Calu3 (cell line): ENCODE measurements at regions not wholly inside any gene's neighbourhood (a gene's known extent, or its start where the extent isn't known, plus 50 kb on each side); places are given as distances from the start of the nearest gene placed in this dataset.
A peak's percentile ranks its signal among the peaks of the same experiment; 100 is the strongest.

ENCODE experiments used
- BruUV-seq: library from RNA; stranded (reverse); fragments of 400-500 nt; replicated peaks from 2 replicates; lab custom pipeline; 2021; lab: Mats Ljungman, UMichigan
- CTCF ChIA-PET: fragments of 300-600 bp; sonication (Branson Sonifier 250); formaldehyde crosslinking; loops from one replicate; lab custom pipeline; 2022; ENCODE audit warnings: antibody characterized with exemption; lab: Charles Lee
- DNase-seq: peaks from one replicate; pipeline ENCODE4 v3.0.0; 2022
- H3K27ac Mint-ChIP-seq: one replicate; pipeline ENCODE4 v1.8.0; 2022; ENCODE audit warnings: mixed read lengths; ENCODE audit not compliant: unreplicated experiment
- H3K27me3 Mint-ChIP-seq: one replicate; pipeline ENCODE4 v1.8.0; 2022; ENCODE audit warnings: mixed read lengths; ENCODE audit not compliant: unreplicated experiment
- H3K36me3 Mint-ChIP-seq: one replicate; pipeline ENCODE4 v1.8.0; 2022; ENCODE audit warnings: mild to moderate bottlenecking, moderate library complexity, mixed read lengths; ENCODE audit not compliant: insufficient read depth, unreplicated experiment
- H3K4me1 Mint-ChIP-seq: one replicate; pipeline ENCODE4 v1.8.0; 2022; ENCODE audit warnings: mild to moderate bottlenecking, low read depth, mixed read lengths; ENCODE audit not compliant: unreplicated experiment
- H3K4me3 Mint-ChIP-seq: one replicate; pipeline ENCODE4 v1.8.0; 2022; ENCODE audit warnings: mild to moderate bottlenecking, low read depth, moderate library complexity, mixed read lengths; ENCODE audit not compliant: unreplicated experiment
- H3K9me3 Mint-ChIP-seq: one replicate; pipeline ENCODE4 v1.8.0; 2022; ENCODE audit warnings: low read depth, mixed read lengths; ENCODE audit not compliant: unreplicated experiment
- CTCF ChIP-seq: fragments of 200-600 bp; IDR thresholded peaks from one replicate; pipeline ENCODE4 v1.8.0; 2022; ENCODE audit warnings: antibody characterized with exemption; ENCODE audit not compliant: unreplicated experiment
- intact Hi-C: fragments of 100-400 bp; cut with micrococcal nuclease; formaldehyde crosslinking; loops from one replicate; pipeline ENCODE4 v1.10.0; 2022; ENCODE audit not compliant: unreplicated experiment

- H3K27me3 Mint-ChIP-seq, result no peaks in the 10 kb centered on the region
Measured at GRCh38 chr1:66444438-66445265, 89.3 kb upstream of the SGIP1 start.

GRCh38 chr1:66445492-66446181 lies 88.3 kb upstream of the SGIP1 start:
- H3K36me3 Mint-ChIP-seq, result no peaks in the 10 kb centered on the region
- H3K27ac Mint-ChIP-seq, result no peak overlapping the region
- H3K4me3 Mint-ChIP-seq, result no peak overlapping the region
- DNase-seq, result no peak
- no peak for TF ChIP-seq CTCF
- CTCF ChIA-PET, result interaction anchor here (0.6 to 1.9 kb wide), 9 partner anchors 9 to 486 kb away, joined by 3 to 18 read pairs (median 5); no protein-coding TSS in a partner anchor
- H3K27me3 Mint-ChIP-seq, result no peaks in the 10 kb centered on the region
- H3K9me3 Mint-ChIP-seq, result no peaks in the 10 kb centered on the region
- H3K4me1 Mint-ChIP-seq, result no peaks in the 10 kb centered on the region
- intact Hi-C loops, result loop anchor here (1.0 to 5.0 kb wide), 3 partner anchors 57 to 489 kb away; no protein-coding TSS in a partner anchor
- no TSS peak for BruUV-seq

More at GRCh38 chr1:66444438-66445265, 89.3 kb upstream of the SGIP1 start:
- Mint-ChIP-seq H3K4me3 (no peak overlapping the region), H3K4me1 (peaks cover 6% of the 10 kb centered on the region), H3K9me3 (no peaks in the 10 kb centered on the region), H3K27ac (no peak overlapping the region), H3K36me3 (no peaks in the 10 kb centered on the region)
- TF ChIP-seq CTCF, result no peak
- CTCF ChIA-PET, result interaction anchor here (0.7 to 1.4 kb wide), 4 partner anchors 8 to 236 kb away, joined by 3 to 8 read pairs (median 4); no protein-coding TSS in a partner anchor
- BruUV-seq, result no TSS peak
- no peak for DNase-seq
- intact Hi-C loops, result loop anchor here (5.0 kb wide), 1 partner anchor 58 kb away; no protein-coding TSS in a partner anchor

- intact Hi-C loops, result loop anchor here (1.0 to 5.0 kb wide), 3 partner anchors 56 to 490 kb away; no protein-coding TSS in a partner anchor
- Mint-ChIP-seq H3K4me3 (no peak overlapping the region), H3K9me3 (no peaks in the 10 kb centered on the region), H3K36me3 (no peaks in the 10 kb centered on the region), H3K4me1 (no peaks in the 10 kb centered on the region), H3K27ac (no peak overlapping the region), H3K27me3 (no peaks in the 10 kb centered on the region)
- peak; percentile 40 for DNase-seq
- CTCF ChIA-PET, result interaction anchor here (0.6 to 1.9 kb wide), 9 partner anchors 10 to 487 kb away, joined by 3 to 18 read pairs (median 5); no protein-coding TSS in a partner anchor
- BruUV-seq, result no TSS peak
- TF ChIP-seq CTCF, result peak; percentile 86
Measured at GRCh38 chr1:66446261-66447001, 87.5 kb upstream of the SGIP1 start.

- no peaks in the 10 kb centered on the region for H3K27me3 Mint-ChIP-seq
- TF ChIP-seq CTCF, result no peak
- no peak overlapping the region for H3K27ac Mint-ChIP-seq
- intact Hi-C loops, result loop anchor here (5.0 kb wide), 1 partner anchor 277 kb away; no protein-coding TSS in a partner anchor
- no peaks in the 10 kb centered on the region for H3K36me3 Mint-ChIP-seq
- no peak overlapping the region for H3K4me3 Mint-ChIP-seq
- DNase-seq, result no peak
- H3K9me3 Mint-ChIP-seq, result no peaks in the 10 kb centered on the region
- no peaks in the 10 kb centered on the region for H3K4me1 Mint-ChIP-seq
- BruUV-seq, result no TSS peak
- CTCF ChIA-PET, result interaction anchor here (0.6 kb wide), 1 partner anchor 277 kb away, joined by 3 read pairs; no protein-coding TSS in a partner anchor
Measured at GRCh38 chr1:66450043-66450514, 83.9 kb upstream of the SGIP1 start.
